GM18907 (cell line): ENCODE measurements at regions not wholly inside any gene's neighbourhood (a gene's known extent, or its start where the extent isn't known, plus 50 kb on each side); places are given as distances from the start of the nearest gene placed in this dataset.

Experiments used
- ATAC-seq: cut with Tn5 transposase; IDR thresholded peaks from one replicate; pipeline ENCODE4 v1.9.1; 2021; ENCODE audit warnings: mild to moderate bottlenecking, moderate library complexity; ENCODE audit not compliant: unreplicated experiment

- no peak for ATAC-seq
Measured at GRCh38 chr20:58139849-58140786, 88.3 kb downstream of the ANKRD60 start.

DNA sequence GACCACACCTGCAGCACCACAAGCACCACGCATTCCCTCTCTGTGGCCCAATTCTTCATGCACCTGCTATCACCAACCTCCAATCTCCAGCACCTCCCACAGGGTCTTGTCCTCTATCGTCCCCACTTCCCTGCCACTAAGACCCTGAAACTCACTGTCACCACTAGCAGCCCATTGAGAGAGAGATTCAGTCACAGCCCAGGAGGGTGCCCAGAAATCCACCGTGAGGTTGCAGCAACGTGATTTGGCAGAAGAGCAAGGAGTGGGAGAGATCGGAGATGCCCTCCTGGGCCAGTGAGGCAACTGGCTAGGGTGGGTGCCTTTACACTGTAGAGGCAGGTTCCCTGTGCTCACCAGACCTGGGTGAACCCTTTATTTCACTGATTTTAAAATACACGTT, 90.1 kb downstream of the ANKRD60 start:
- ATAC-seq = no peak

DNA sequence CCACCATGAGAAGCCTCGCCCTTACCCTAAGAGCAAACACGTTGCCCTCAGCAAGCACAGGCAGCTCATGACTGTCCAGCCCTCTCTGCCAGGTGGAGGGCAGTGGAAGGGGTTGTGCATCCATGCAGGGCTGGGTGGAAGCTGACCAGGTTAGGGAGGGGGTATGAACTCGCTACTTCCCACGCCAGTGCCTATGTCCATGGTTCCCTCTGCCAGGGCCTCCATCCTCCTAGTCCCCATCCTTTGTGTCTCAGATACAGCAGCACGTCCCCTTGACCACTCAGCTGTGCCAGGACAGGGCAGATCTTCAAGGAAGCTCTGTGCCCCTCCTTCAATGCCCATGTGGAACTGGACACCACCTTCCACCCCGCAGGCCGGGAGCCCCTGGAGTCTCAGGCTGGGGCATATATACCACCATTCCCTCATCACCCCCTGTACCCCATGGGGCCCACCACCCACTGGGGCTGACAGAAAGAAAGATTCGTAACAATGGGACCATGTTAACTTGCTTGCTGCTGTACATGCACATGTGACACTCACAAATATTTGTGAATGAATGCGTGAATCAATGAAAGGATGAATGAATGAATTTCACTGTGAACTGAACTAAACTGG, 90.7 kb downstream of the ANKRD60 start:
- ATAC-seq = no peak

- ATAC-seq = no peak
Measured at GRCh38 chr20:58137236-58137635, 91.2 kb downstream of the ANKRD60 start.

- no peak for ATAC-seq
Measured at GRCh38 chr20:58136149-58136484, 92.3 kb downstream of the ANKRD60 start.

GRCh38 chr20:58135441-58136148, 92.9 kb downstream of the ANKRD60 start:
- ATAC-seq = no peak

GRCh38 chr20:58133020-58133808, 95.2 kb downstream of the ANKRD60 start:
- no peak for ATAC-seq

GRCh38 chr20:58131551-58132142, 96.8 kb downstream of the ANKRD60 start:
- no peak for ATAC-seq

DNA sequence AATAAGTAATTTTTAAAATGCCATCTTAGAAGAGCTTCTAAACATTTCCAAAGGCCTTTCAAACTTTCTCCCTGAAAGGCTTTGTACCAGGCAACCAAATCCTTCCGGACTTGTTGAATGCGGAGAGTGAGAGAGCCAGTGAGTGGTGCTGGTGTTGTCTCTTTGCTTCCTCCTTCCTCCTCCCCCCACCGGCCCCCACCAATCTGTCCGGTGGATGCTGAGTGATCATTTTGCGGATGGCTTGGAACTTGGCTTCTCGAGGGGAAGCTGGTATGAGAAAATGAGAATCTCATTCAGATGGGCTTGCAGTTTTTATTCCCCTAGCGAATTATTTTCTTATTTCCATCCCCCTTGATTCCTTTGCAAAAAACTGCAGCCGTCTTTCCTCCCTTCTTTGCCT, 97.3 kb downstream of the ANKRD60 start:
- ATAC-seq = no peak

DNA sequence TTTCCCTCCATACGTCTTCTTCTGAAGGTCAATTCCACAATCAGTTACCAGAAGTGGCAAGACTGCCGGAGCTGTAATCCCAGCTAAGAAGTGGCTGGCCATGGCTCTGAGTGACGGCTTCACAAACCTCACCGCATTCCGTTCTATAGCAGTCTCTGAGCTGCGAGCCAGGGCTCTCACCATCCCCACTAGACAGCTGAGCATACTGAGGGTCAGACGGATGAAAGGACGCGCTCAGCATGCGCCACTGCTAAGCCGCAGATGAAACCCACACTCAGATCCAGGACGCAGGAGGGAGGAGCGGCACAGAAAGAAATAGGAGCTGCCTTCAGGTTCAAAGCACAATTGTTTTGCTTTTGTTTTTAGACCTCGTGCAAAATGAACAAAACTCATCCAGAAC, 97.9 kb downstream of the ANKRD60 start:
- ATAC-seq = no peak

DNA sequence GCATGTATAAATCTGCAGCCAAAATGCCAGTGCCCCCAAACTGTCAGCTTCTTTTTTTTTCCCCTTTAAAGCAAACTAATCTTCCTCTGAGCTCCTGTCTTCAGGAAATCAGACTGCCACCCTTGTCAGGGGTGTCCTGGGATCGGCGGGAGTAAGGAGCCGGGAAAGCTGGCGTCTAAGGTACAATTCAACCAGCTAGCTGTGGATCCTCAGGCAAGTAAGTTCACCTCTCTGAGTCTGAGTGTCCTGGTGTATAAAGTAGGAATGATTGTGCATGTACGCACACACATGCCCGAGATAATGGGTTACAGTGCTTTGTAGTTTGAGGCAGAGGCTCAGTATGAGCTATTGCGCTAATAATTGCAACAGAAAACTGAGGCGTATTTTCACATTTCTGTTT, 98.3 kb downstream of the ANKRD60 start:
- ATAC-seq = no peak

DNA sequence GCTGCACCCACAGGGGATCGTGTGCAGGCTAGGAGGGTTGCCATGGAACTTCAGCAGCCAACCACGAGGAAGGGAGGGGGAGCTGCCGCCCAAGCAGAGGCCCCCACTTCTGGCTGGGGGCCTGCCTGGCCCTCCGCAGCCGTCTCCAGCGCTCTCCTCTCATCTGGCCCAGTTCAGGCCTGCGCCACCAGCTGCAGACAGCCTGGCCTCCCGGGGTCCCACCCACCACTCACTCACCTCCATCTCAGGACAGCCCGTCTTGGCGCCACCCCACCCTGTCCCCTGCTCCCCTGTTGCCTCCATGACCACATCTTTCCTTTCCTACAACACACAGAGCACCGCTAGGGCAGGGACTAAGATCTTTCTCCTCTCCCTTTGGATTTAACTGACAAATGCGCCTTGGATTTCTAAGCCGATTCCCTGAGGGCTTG, 98.7 kb downstream of the ANKRD60 start:
- no peak for ATAC-seq

DNA sequence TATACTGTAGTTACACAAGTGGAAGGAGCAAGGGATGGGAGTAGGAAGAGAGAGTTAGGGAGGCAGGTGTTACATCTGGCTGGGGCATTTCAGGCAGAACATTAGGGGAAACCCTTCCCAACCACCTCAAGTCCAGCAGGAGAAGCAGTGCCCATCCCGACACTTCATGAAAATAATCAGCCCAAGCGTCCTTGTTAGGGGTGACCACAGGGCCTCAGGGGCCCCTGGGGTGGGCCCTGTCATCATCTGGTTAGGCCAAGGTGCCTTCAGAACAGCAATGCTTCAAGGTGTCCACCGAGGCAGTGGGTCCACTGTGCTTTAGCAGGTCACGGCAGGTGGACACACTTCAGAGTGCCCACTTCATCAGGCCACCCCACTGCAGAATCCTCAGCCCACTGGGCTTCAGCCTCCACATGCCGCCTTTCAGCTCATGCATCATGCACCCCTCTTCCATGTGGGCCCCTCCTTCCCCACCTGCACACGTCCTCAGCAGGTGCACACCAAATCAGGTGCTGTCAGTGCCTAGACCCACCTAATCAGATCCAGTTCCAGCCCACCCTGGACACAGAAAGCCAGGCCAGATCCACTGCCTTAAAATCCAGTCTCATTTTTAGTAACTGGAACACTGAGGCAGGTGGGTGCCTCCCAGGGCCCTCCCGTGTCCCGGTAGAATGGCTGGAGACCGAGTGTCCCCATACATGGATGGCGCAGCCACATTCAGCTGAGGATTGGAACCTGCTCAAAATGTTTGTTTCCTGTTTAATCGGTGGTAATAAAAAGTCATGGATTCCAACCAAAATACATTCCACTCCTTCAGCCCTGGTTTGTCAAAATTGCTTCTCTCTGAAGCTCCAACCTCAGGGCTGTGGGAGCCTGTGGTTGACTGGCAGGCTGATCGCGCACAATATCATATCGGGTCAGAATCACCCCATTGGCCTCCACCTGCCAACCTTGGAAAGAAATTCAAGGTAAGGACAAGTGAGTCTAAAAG, 99.5 kb downstream of the ANKRD60 start:
- ATAC-seq = no peak

- no peak for ATAC-seq
Measured at GRCh38 chr20:58127701-58128111, 100.7 kb downstream of the ANKRD60 start.

- ATAC-seq = no peak
Measured at GRCh38 chr20:58125726-58126125, 102.7 kb downstream of the ANKRD60 start.

DNA sequence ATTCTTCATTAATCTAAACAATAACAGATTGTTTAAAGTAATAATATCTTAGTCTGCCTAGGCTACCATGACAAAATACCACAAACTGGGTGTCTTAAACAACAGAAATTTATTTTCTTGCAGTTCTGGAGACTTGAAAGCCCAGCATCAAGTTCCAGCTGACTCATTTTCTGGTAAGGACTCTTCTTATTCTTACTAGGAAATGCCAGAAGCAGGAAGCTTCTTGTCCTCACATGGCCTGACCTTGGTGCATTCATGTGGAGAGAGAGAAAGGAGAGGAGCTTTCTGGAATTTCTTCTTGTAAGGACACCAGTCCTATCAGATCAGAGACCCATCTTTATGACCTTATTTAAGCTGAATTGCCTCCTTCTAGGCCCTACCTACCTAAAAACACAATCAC, 110.5 kb downstream of the ANKRD60 start:
- no peak for ATAC-seq

DNA sequence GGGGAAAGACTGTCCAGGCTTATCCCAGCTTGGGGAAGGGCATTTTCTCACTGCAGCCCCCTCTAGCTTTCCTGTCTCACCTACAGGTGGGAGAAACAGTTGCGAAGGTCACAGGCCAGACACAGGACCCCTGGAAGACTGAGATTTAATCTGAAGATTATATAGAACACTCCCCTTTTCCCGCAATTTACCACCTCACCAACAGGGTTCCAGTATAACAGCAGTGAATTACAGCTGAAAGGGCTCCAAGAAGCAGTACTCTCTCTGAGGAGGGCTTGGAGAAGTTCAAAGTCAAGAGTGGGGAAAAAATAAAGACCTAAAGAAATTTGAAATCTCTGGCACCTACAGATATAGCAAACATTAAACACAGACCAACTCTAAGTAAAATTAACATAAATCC, 111.9 kb downstream of the ANKRD60 start:
- ATAC-seq = no peak

DNA sequence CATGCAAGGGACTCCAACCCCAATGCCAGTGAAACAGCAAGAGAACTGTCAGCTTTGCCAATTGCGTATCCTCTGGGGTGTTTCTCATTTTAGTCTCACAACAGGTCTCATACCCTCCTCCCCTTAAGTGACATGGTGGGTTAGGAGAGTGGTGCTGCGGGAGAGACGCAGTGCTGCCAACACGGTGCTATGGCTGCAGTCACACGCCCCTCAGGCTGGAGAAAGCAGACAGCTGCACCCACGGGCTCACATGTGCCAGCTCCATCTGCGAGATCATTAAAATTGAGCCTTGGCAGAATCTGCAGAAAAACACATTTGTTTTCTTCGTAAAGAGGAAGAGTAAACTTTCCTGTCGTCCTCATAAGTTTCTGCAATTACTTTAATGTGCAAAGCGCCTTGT, 114.7 kb downstream of the ANKRD60 start:
- ATAC-seq = no peak

- no peak for ATAC-seq
Measured at GRCh38 chr20:58112017-58112781, 116.3 kb downstream of the ANKRD60 start.
